ENCODE measurements at regions not wholly inside any gene's neighbourhood (a gene's known extent, or its start where the extent isn't known, plus 50 kb on each side); places are given as distances from the start of the nearest gene placed in this dataset.

DNA sequence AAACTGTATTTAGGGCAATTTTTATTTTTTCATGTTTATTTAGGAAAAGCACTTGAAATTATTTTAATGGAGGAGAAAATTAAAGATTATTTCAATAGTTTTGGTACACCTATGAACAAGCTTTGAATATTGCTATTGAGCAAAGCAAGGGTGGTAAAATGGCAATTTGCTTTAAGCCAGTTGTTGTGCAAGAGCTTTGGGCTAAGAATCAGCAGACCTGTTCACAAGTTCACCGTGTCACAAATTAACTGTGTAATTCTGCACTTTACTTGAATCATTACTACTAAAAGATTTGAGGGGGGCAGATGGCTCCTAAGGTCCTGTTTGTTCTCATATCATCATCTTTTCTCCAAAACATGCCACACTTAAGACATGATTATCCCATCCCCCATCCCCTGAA lies 238.9 kb upstream of the GBE1 start:
- TF ChIP-seq, protein P1, sequence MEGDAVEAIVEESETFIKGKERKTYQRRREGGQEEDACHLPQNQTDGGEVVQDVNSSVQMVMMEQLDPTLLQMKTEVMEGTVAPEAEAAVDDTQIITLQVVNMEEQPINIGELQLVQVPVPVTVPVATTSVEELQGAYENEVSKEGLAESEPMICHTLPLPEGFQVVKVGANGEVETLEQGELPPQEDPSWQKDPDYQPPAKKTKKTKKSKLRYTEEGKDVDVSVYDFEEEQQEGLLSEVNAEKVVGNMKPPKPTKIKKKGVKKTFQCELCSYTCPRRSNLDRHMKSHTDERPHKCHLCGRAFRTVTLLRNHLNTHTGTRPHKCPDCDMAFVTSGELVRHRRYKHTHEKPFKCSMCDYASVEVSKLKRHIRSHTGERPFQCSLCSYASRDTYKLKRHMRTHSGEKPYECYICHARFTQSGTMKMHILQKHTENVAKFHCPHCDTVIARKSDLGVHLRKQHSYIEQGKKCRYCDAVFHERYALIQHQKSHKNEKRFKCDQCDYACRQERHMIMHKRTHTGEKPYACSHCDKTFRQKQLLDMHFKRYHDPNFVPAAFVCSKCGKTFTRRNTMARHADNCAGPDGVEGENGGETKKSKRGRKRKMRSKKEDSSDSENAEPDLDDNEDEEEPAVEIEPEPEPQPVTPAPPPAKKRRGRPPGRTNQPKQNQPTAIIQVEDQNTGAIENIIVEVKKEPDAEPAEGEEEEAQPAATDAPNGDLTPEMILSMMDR (IDR thresholded peaks at IDR 0.05): no peak
- no peak for TF ChIP-seq POLR2A (IDR thresholded peaks at IDR 0.05)

All from testis (tissue), 2 donors.